Activated naive CD4-positive, alpha-beta T cell treated with anti-CD3 and anti-CD28 coated beads, Interleukin-2, amount 50 U/mL, for 24 hours (primary cell): ENCODE measurements at regions not wholly inside any gene's neighbourhood (a gene's known extent, or its start where the extent isn't known, plus 50 kb on each side); places are given as distances from the start of the nearest gene placed in this dataset.

Source experiments
- H3K27ac Mint-ChIP-seq: one replicate; pipeline ENCODE4 v1.8.0; 2021; ENCODE audit warnings: mild to moderate bottlenecking, mixed read lengths
- H3K27me3 Mint-ChIP-seq: one replicate; pipeline ENCODE4 v1.8.0; 2021; ENCODE audit warnings: mixed read lengths
- H3K36me3 Mint-ChIP-seq: one replicate; pipeline ENCODE4 v1.8.0; 2021; ENCODE audit warnings: mixed read lengths
- H3K4me1 Mint-ChIP-seq: one replicate; pipeline ENCODE4 v1.8.0; 2021; ENCODE audit warnings: mixed read lengths
- H3K4me3 Mint-ChIP-seq: one replicate; pipeline ENCODE4 v1.8.0; 2021; ENCODE audit warnings: mild to moderate bottlenecking, mixed read lengths
- H3K9me3 Mint-ChIP-seq: one replicate; pipeline ENCODE4 v1.8.0; 2021; ENCODE audit warnings: mixed read lengths

DNA sequence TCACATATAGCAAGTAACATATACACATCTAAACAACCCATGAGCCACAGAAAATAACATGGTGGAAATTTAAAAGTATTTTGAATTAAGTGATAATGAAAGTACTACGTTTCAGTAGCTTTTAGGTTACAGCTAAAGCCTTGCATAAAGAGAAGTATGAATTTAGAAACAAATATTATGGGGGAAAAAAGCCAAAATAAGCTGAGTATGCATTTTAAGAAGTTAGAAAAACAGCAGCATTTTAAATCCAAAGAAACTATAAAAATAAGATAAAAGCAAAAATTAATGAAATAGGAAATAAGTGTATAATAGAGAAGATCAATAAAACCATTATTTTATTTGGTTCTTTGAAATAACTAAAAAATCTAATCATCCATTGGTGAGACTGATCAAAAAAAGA lies 89.8 kb upstream of the ARHGEF7 start:
- Mint-ChIP-seq H3K9me3 (peaks cover 11% of the 10 kb centered on the region), H3K36me3 (peaks cover 5% of the 10 kb centered on the region), H3K4me3 (no peak overlapping the region), H3K4me1 (no peaks in the 10 kb centered on the region), H3K27me3 (peaks cover 22% of the 10 kb centered on the region), H3K27ac (no peak overlapping the region)

DNA sequence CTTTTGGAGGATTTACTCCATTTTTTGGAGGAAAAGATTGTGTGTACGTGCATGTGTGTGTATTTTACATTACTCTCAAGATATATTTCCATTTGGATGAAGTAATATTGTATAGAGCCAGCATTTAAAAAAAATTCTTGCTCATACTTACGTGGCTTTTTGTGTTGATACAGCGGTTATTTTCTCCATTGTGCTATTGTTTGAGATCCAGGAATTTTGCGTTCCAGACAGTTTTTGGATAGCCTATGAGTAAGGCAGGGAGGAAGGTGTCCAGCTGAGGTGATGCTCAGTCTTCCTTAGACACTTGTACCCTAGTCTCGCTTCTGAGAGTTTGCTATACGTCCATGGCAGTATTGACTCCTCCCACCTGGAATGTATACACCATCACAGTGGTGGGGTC lies 92.2 kb upstream of the ARHGEF7 start:
- Mint-ChIP-seq H3K27ac (no peak overlapping the region), H3K4me3 (no peak overlapping the region), H3K27me3 (peaks cover 17% of the 10 kb centered on the region), H3K4me1 (no peaks in the 10 kb centered on the region), H3K36me3 (peaks cover 5% of the 10 kb centered on the region), H3K9me3 (peaks cover 11% of the 10 kb centered on the region)

DNA sequence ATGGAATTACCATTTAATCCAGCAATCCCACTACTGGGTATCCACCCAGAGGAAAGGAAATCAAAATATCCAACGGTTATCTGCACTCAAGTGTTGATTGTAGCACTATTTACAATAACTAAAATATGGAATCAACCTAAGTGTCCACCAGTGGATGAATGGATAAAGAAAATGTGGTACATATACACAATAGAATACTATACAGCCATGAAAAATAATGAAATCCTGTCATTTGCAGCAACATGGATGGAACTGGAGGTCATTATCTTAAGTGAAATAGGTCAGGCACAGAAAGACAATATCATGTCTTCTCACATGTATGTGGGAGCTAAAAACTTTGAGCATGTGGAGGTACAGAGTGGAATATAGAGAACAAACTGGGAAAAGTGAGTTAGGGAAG lies 92.9 kb upstream of the ARHGEF7 start:
- H3K4me1 Mint-ChIP-seq: no peaks in the 10 kb centered on the region
- H3K9me3 Mint-ChIP-seq: peaks cover 11% of the 10 kb centered on the region
- H3K4me3 Mint-ChIP-seq: no peak overlapping the region
- H3K27me3 Mint-ChIP-seq: peaks cover 17% of the 10 kb centered on the region
- H3K36me3 Mint-ChIP-seq: peaks cover 5% of the 10 kb centered on the region
- H3K27ac Mint-ChIP-seq: no peak overlapping the region

DNA sequence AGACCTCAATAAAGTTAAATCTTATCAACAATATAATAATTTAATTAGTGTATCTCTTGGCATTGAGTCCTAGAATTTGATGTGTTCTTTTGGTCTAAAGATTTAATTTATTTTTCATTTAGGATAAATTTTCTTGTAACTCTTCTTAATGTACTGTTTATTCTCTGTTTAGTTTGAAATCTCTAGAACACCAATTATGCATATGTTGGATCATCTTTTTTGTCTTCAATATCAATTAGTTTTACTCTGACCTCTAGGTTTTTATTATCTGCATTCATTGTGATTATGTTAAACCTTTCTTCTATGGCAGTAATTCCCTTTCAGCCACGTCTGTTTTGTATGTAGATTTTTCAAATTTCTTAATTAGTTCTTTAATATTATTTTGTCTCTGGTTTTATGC lies 93.8 kb upstream of the ARHGEF7 start:
- H3K27me3 Mint-ChIP-seq: peaks cover 17% of the 10 kb centered on the region

DNA sequence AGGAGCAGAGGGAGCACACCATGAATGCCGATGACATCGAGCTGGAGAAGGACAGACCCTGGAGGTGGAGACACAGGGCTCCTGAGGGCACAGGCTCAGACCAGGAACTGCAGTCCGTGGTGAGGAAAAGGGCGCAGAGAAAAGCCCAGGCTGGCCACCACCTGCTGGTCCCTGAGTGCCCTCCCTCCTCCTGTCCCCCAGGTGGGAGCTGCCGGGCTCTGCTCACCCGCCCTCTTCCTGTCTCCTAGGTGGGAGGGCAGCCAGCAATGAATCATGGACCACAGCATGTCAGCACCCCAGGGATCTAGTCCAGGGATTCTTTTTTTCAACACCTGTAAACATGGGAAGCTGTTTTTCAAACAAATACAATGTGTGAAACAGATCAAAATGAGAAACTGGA lies 94.6 kb upstream of the ARHGEF7 start:
- H3K4me3 Mint-ChIP-seq: no peak overlapping the region
- H3K27ac Mint-ChIP-seq: no peak overlapping the region
- peaks cover 11% of the 10 kb centered on the region for H3K9me3 Mint-ChIP-seq
- H3K36me3 Mint-ChIP-seq: peaks cover 5% of the 10 kb centered on the region
- peaks cover 17% of the 10 kb centered on the region for H3K27me3 Mint-ChIP-seq
- H3K4me1 Mint-ChIP-seq: no peaks in the 10 kb centered on the region

More for the DNA sequence above, 93.8 kb upstream of the ARHGEF7 start:
- no peaks in the 10 kb centered on the region for H3K4me1 Mint-ChIP-seq
- H3K36me3 Mint-ChIP-seq: peaks cover 5% of the 10 kb centered on the region
- peaks cover 11% of the 10 kb centered on the region for H3K9me3 Mint-ChIP-seq
- H3K4me3 Mint-ChIP-seq: no peak overlapping the region
- no peak overlapping the region for H3K27ac Mint-ChIP-seq

DNA sequence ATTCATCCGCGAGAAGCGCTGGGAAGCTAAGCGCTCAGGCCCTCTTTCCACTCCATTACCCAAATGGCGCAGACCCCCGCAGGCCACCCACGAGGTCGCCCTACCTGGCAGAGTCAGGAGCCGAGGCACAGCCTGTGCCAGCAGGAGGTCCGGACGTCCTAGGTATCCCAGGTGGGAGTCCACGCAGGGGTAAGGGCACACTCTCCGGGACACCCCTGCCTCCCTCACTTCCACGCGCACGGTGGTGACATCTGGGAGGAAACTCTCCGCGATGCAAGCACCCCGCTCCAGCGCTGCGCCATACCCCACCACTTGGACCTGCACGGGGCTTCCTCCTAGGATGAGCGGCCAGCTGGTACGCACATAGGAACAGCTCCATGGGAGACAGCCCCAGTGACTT lies 95.1 kb upstream of the ARHGEF7 start:
- H3K27me3 Mint-ChIP-seq: peaks cover 17% of the 10 kb centered on the region
- H3K4me1 Mint-ChIP-seq: no peaks in the 10 kb centered on the region
- peaks cover 5% of the 10 kb centered on the region for H3K36me3 Mint-ChIP-seq
- peaks cover 11% of the 10 kb centered on the region for H3K9me3 Mint-ChIP-seq
- H3K4me3 Mint-ChIP-seq: no peak overlapping the region
- H3K27ac Mint-ChIP-seq: no peak overlapping the region

DNA sequence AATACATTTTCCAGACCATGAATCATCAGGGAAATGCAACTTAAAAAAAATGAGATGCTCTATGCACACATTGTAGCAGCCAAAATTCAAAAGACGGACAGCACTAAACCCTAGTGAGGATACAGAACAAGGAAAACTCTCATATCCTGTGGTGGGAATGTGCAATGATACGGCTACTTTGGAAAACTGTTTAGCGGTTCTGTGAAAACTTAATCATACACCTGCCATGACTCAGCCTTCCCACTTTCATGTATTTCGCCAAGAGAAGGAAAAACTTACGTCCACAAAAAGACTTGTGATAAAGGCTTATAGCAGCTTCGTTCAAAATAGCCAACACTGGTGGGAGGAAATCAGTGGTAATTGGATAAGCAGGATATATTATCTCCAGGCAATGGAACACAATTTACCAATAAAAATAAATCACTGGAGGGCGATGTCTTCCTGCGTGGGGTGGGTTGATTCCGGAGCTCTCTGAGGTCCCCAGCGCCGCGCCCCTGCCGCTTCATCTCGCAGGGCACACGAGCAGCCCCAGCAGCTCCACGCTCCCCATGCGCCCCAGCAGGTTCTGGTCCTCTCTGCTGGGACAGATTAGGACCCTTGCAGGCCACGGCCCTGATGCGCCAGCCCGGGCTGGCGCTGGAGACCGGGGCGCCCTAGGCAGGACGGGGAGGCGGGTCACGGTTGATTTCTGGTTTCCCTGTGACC lies 97.2 kb upstream of the ARHGEF7 start:
- no peaks in the 10 kb centered on the region for H3K4me1 Mint-ChIP-seq
- H3K4me3 Mint-ChIP-seq: no peak overlapping the region
- H3K27me3 Mint-ChIP-seq: peaks cover 9% of the 10 kb centered on the region
- H3K36me3 Mint-ChIP-seq: peaks cover 5% of the 10 kb centered on the region
- H3K9me3 Mint-ChIP-seq: peaks cover 11% of the 10 kb centered on the region
- H3K27ac Mint-ChIP-seq: no peak overlapping the region

DNA sequence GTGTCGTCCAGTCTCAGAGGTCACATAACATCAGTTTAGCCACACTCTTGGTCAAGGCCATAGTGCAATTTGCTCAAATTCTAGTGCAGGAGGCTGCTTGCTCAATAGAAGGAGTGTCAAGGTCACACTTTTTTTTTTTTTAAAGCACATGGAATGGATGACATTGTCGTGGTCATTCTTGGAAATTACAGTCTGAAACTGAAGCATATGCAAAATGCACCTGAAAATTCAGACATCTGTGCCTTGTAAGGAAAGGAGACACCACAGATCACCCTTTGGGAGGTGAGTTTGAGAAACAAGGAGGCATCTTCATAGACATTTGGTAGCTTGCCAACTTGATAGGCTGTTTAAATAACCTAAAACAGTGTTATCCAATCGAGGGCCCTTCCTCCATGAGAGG lies 98.3 kb upstream of the ANKRD10 start:
- H3K4me3 Mint-ChIP-seq: no peak overlapping the region
- no peak overlapping the region for H3K27ac Mint-ChIP-seq
- no peaks in the 10 kb centered on the region for H3K9me3 Mint-ChIP-seq
- no peaks in the 10 kb centered on the region for H3K36me3 Mint-ChIP-seq
- H3K27me3 Mint-ChIP-seq: peaks cover 3% of the 10 kb centered on the region
- H3K4me1 Mint-ChIP-seq: no peaks in the 10 kb centered on the region

DNA sequence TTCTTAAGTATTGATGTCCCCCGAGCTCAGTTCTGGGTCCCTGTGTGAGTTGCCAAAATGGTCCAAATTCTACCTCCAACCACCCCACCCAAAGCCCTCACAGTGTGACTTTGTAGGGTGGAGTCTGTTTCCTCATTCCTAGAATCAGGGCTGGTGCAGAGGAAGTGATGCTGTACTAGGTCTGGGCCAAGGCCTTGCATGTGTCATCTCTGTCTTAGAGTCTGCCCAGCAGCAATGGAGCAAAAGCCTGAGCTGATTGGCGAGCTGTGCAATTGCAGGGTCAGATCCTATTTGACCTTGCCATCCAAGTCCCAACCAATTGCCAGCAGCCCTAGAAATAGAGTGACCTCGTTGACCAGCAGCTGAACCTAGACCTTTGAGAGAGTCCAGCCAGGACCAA lies 97.0 kb upstream of the ANKRD10 start:
- Mint-ChIP-seq H3K27ac (no peak overlapping the region), H3K27me3 (peaks cover 3% of the 10 kb centered on the region), H3K36me3 (no peaks in the 10 kb centered on the region), H3K4me1 (no peaks in the 10 kb centered on the region), H3K4me3 (no peak overlapping the region), H3K9me3 (no peaks in the 10 kb centered on the region)

DNA sequence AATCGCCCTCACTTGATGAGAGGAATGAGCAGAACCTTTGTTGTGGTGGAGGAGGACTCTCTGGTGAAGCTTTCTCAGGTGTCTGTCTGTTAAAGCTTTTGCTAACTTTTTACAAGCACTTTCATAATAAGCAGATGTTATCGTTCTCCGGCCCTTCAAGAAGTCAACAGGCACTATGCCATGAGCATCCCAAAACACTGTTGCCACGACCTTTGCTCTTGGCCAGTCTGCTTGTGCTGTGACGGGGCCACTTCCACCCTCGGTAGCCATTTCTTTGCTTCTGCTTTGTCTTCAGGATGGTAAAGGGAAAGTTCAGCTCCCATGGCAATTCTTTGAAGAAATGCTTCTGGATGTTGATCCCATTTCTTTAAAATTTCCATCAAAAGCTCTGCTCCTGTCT lies 93.5 kb upstream of the ANKRD10 start:
- Mint-ChIP-seq H3K36me3 (no peaks in the 10 kb centered on the region), H3K4me3 (no peak overlapping the region), H3K4me1 (no peaks in the 10 kb centered on the region), H3K27ac (no peak overlapping the region), H3K27me3 (peaks cover 5% of the 10 kb centered on the region), H3K9me3 (no peaks in the 10 kb centered on the region)

DNA sequence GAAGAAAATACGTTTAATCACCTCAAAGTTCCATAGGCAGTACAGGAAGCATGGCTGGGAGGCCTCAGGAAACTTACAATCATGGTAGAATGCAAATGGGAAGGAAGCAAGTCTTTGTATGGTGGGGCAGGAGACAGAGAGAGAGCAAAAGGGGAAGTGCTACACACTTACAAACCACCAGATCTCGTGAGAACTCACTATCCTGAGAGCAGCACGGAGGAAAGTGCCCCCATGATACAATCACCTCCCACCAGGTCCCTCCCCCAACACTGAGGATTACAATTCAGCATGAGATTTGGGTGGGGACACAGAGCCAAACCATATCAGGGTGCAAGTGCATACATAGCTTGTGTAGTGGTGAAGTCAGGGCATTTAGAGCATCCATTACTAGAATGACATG lies 92.3 kb upstream of the ANKRD10 start:
- H3K27ac Mint-ChIP-seq: no peak overlapping the region
- H3K4me1 Mint-ChIP-seq: no peaks in the 10 kb centered on the region
- no peak overlapping the region for H3K4me3 Mint-ChIP-seq
- no peaks in the 10 kb centered on the region for H3K9me3 Mint-ChIP-seq
- H3K36me3 Mint-ChIP-seq: no peaks in the 10 kb centered on the region
- peaks cover 5% of the 10 kb centered on the region for H3K27me3 Mint-ChIP-seq

DNA sequence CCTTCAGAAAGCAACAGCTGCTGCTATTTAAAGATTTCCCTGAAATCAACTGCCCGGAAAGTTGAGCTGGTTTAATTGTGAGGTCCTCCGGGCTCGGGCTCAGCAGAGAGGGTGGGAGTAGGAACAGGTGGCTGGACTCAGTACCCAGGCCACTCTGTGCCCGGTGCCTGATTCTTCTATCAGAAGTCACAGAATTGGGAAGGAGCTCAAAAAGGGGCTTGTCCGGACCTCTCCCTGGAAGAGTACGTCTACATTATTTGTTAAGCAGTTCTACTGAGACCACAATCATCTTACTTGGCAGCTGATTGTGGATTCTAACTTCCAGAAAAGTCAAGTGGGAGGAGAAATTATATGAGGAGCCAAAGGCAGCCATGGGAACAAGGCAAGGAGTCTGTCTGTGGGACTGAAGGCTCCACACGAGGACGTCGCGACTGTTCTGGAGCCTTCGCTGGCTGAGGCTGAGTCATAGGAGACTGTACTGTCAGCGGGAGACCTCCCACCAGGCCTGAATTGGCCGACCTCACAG lies 91.7 kb upstream of the ANKRD10 start:
- Mint-ChIP-seq H3K9me3 (no peaks in the 10 kb centered on the region), H3K36me3 (no peaks in the 10 kb centered on the region), H3K4me1 (no peaks in the 10 kb centered on the region), H3K4me3 (no peak overlapping the region), H3K27me3 (peaks cover 5% of the 10 kb centered on the region), H3K27ac (no peak overlapping the region)

DNA sequence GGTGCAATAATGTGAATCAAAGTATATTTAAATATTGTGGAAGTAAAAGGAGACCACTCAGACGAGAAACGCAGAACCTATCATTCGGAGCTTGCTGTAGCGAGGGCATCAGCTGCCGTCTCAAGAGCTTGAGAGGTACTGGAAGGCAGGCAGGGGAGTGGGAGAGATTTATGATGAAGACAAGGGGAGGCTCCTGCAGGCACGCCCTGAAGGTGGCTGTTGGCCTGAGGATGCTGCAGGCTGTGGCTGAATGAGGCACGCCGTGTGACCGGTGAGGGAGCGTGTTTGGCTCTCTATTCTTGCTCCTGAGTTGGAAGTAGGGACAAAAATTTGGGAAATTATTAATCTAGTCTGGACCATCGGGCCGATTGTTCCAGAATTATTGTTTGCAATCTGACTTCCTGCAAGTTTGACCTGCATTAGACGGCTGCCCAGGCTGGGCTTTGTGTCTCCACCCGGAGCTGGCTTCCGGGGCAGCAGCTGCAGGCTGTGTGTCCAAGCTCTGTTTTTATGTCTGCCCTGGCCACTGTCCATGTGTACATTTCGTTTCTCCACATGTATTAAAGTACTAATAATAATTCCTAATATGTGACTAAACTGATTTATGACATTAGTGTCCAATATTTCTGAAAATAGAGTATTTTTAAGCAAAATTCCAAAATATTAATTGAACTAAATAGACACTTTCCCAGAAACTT lies 91.1 kb upstream of the ANKRD10 start:
- H3K4me1 Mint-ChIP-seq: no peaks in the 10 kb centered on the region
- H3K27me3 Mint-ChIP-seq: peaks cover 4% of the 10 kb centered on the region
- H3K9me3 Mint-ChIP-seq: no peaks in the 10 kb centered on the region
- no peak overlapping the region for H3K27ac Mint-ChIP-seq
- H3K36me3 Mint-ChIP-seq: no peaks in the 10 kb centered on the region
- no peak overlapping the region for H3K4me3 Mint-ChIP-seq

DNA sequence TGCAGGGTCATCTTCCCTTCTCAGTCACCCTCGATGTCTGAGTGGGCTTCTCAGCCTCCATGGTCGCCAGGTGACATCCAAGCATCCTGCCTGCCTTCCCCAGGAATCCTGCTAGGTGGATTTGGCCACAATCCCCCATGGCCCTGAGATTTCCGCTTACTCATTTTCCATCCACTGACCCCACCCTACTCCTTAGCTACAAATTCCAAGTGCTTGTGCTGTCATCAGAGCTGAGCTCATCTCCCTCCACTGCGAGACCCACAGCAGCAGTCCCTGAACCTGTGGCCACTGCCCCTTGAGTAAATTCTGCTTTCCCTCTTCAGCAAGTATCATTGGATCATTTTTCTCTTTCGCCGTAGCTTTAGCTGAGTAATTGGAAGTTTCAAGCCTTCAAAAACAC lies 90.5 kb upstream of the ANKRD10 start:
- Mint-ChIP-seq H3K36me3 (no peaks in the 10 kb centered on the region), H3K4me1 (no peaks in the 10 kb centered on the region), H3K9me3 (no peaks in the 10 kb centered on the region), H3K27ac (no peak overlapping the region), H3K27me3 (peaks cover 2% of the 10 kb centered on the region), H3K4me3 (no peak overlapping the region)

DNA sequence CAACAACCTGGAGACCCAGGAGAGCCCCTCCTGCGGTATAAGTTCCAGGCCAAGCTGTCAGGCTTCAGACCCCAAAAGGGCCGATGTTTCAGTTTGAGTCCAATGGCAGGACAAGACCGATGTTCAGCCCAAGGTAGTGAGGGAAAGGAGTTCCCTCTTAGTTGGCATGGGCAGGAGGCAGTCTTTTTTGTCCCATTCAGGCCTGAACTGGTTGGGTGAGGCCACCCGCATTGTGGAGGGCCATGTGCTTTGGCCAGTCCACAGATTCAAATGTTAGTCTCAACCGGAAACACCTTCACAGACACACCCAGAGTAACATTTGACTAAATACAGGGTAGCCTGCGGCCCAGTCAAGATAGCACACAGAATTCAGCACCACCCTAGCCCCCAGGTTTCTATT lies 89.6 kb upstream of the ANKRD10 start:
- no peak overlapping the region for H3K27ac Mint-ChIP-seq
- H3K36me3 Mint-ChIP-seq: no peaks in the 10 kb centered on the region
- no peak overlapping the region for H3K4me3 Mint-ChIP-seq
- no peaks in the 10 kb centered on the region for H3K9me3 Mint-ChIP-seq
- H3K4me1 Mint-ChIP-seq: no peaks in the 10 kb centered on the region
- peaks cover 2% of the 10 kb centered on the region for H3K27me3 Mint-ChIP-seq

DNA sequence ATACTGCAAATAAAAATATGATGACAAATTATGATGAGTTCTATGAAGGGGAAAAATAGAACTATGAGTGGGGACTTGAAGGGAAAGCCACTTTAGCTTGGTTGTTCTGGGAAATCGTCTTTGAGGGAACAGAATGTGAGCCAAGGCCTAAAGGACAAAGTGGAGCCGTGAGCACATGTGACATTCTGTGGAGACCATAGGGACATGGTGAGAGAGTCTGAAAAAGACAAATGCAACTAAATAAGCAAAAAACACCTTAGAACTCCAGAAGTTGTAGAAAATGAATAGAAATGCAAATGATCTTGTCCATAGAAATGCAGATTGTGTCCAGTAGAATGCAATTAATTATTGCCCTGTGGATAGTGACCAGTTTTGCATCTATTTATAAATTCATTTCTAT lies 86.8 kb upstream of the ANKRD10 start:
- Mint-ChIP-seq H3K27ac (no peak overlapping the region), H3K4me1 (no peaks in the 10 kb centered on the region), H3K4me3 (no peak overlapping the region), H3K27me3 (peaks cover 5% of the 10 kb centered on the region), H3K36me3 (no peaks in the 10 kb centered on the region), H3K9me3 (no peaks in the 10 kb centered on the region)
